HEK293 (cell line): ENCODE measurements at regions not wholly inside any gene's neighbourhood (a gene's known extent, or its start where the extent isn't known, plus 50 kb on each side); places are given as distances from the start of the nearest gene placed in this dataset.

ENCODE experiments used
- CTCF ChIA-PET: fragments of 350-600 bp; formaldehyde crosslinking; extraction: SDS; loops from one replicate; lab custom pipeline; 2021; ENCODE audit warnings: antibody characterized with exemption; lab: Yijun Ruan, JAX
- POLR2A ChIA-PET: fragments of 300-600 bp; formaldehyde crosslinking; extraction: SDS; loops from one replicate; lab custom pipeline; 2020; ENCODE audit warnings: antibody characterized with exemption, inconsistent platforms; lab: Yijun Ruan, JAX
- H3K27ac ChIP-seq: fragments of 200-500 bp; sonication (Bioruptor generic); 2 replicates; pipeline ENCODE4 v1.5.1; 2014; ENCODE audit warnings: low read depth, low read length, control low read depth, inconsistent platforms; ENCODE audit errors: extremely low read depth
- H3K36me3 ChIP-seq, 2 experiments: fragments of 200-500 bp in 1 of 2; sonication (Bioruptor generic) in 1 of 2; 1 replicate in 1 of 2; 2 replicates in 1 of 2; pipeline ENCODE4 v1.5.1; 2014 to 2017; ENCODE audit warnings: inconsistent platforms in 2 of 2, low read length in 2 of 2; ENCODE audit not compliant: control insufficient read depth in 2 of 2, insufficient read depth in 1 of 2
- H3K4me1 ChIP-seq: fragments of 200-500 bp; sonication (Bioruptor generic); 2 replicates; pipeline ENCODE4 v1.5.1; 2014; ENCODE audit warnings: mild to moderate bottlenecking, low read length, inconsistent platforms; ENCODE audit not compliant: control insufficient read depth, insufficient read depth
- H3K4me3 ChIP-seq: 2 replicates; pipeline ENCODE4 v1.5.1; 2011; ENCODE audit warnings: low read depth, mild to moderate bottlenecking, control low read depth, low read length, moderate library complexity
- H3K9me3 ChIP-seq: fragments of 200-500 bp; sonication (Bioruptor generic); 2 replicates; pipeline ENCODE4 v1.5.1; 2014; ENCODE audit warnings: low read depth, low read length, inconsistent platforms; ENCODE audit not compliant: control insufficient read depth, insufficient read depth
- BCL11B ChIP-seq: fragments of 450-650 bp; formaldehyde crosslinking; IDR thresholded peaks from 2 replicates; pipeline ENCODE4 v1.5.1; 2016; ENCODE audit warnings: low read depth, missing biosample characterization, missing genetic modification characterization
- KLF8 ChIP-seq: fragments of 450-650 bp; formaldehyde crosslinking; IDR thresholded peaks from 2 replicates; pipeline ENCODE4 v1.5.1; 2016; ENCODE audit warnings: missing biosample characterization, missing genetic modification characterization
- PATZ1 ChIP-seq: fragments of 450-650 bp; formaldehyde crosslinking; IDR thresholded peaks from 2 replicates; pipeline ENCODE4 v1.5.1; 2016; ENCODE audit warnings: missing biosample characterization, missing genetic modification characterization
- SCRT1 ChIP-seq: fragments of 450-650 bp; formaldehyde crosslinking; IDR thresholded peaks from 2 replicates; pipeline ENCODE4 v1.5.1; 2016; ENCODE audit warnings: missing biosample characterization, missing genetic modification characterization, borderline replicate concordance
- ZBTB17 ChIP-seq: fragments of 450-650 bp; formaldehyde crosslinking; IDR thresholded peaks from 2 replicates; pipeline ENCODE4 v1.5.1; 2016; ENCODE audit warnings: missing biosample characterization, missing genetic modification characterization
- ZNF132 ChIP-seq: fragments of 450-650 bp; formaldehyde crosslinking; IDR thresholded peaks from 2 replicates; pipeline ENCODE4 v1.5.1; 2017; ENCODE audit warnings: missing biosample characterization, missing genetic modification characterization, borderline replicate concordance
- ZNF157 ChIP-seq: fragments of 450-650 bp; formaldehyde crosslinking; IDR thresholded peaks from 2 replicates; pipeline ENCODE4 v1.5.1; 2016; ENCODE audit warnings: missing biosample characterization, missing genetic modification characterization
- ZNF24 ChIP-seq: fragments of 450-650 bp; formaldehyde crosslinking; IDR thresholded peaks from 2 replicates; pipeline ENCODE4 v1.5.1; 2016; ENCODE audit warnings: missing biosample characterization, missing genetic modification characterization
- ZNF248 ChIP-seq: fragments of 450-650 bp; formaldehyde crosslinking; IDR thresholded peaks from 2 replicates; pipeline ENCODE4 v1.5.1; 2017; ENCODE audit warnings: missing biosample characterization, missing genetic modification characterization
- ZNF274 ChIP-seq, 2 experiments: fragments of 200-500 bp in 1 of 2; fragments of 450-650 bp in 1 of 2; sonication (Bioruptor generic) in 1 of 2; formaldehyde crosslinking in 1 of 2; IDR thresholded peaks; 2 replicates each; pipeline versions ENCODE4 v1.5.1 to v1.6.1; 2014 to 2016; ENCODE audit warnings: borderline replicate concordance in 1 of 2, inconsistent platforms in 1 of 2, low read length in 1 of 2, missing biosample characterization in 1 of 2, missing genetic modification characterization in 1 of 2
- ZNF354C ChIP-seq: fragments of 450-650 bp; formaldehyde crosslinking; IDR thresholded peaks from 2 replicates; pipeline ENCODE4 v1.5.1; 2016; ENCODE audit warnings: missing biosample characterization, missing genetic modification characterization, low read depth, borderline replicate concordance
- ZNF416 ChIP-seq: fragments of 450-650 bp; formaldehyde crosslinking; IDR thresholded peaks from 2 replicates; pipeline ENCODE4 v1.5.1; 2016; ENCODE audit warnings: missing biosample characterization, missing genetic modification characterization
- ZNF423 ChIP-seq: fragments of 450-650 bp; formaldehyde crosslinking; IDR thresholded peaks from 2 replicates; pipeline ENCODE4 v1.5.1; 2016; ENCODE audit warnings: missing biosample characterization, missing genetic modification characterization
- ZNF48 ChIP-seq: fragments of 450-650 bp; formaldehyde crosslinking; IDR thresholded peaks from 2 replicates; pipeline ENCODE4 v1.5.1; 2016; ENCODE audit warnings: missing biosample characterization, missing genetic modification characterization
- ZNF624 ChIP-seq: fragments of 450-650 bp; formaldehyde crosslinking; IDR thresholded peaks from 2 replicates; pipeline ENCODE4 v1.5.1; 2017; ENCODE audit warnings: missing biosample characterization, missing genetic modification characterization
- ZNF837 ChIP-seq: fragments of 450-650 bp; formaldehyde crosslinking; IDR thresholded peaks from 2 replicates; pipeline ENCODE4 v1.5.1; 2016; ENCODE audit warnings: missing biosample characterization, missing genetic modification characterization
- ZSCAN5A ChIP-seq: fragments of 450-650 bp; formaldehyde crosslinking; IDR thresholded peaks from 2 replicates; pipeline ENCODE4 v1.5.1; 2016; ENCODE audit warnings: missing biosample characterization, missing genetic modification characterization
- TF ChIP-seq, protein P1 (sequence below): fragments of 450-650 bp; formaldehyde crosslinking; IDR thresholded peaks from 2 replicates; pipeline ENCODE4 v1.5.1; 2016; ENCODE audit warnings: missing biosample characterization, missing genetic modification characterization
- TF ChIP-seq, protein P2 (sequence below): fragments of 450-650 bp; formaldehyde crosslinking; IDR thresholded peaks from 2 replicates; pipeline ENCODE4 v1.5.1; 2016; ENCODE audit warnings: missing biosample characterization, missing genetic modification characterization
- TF ChIP-seq, protein P3 (sequence below): fragments of 450-650 bp; formaldehyde crosslinking; conservative IDR thresholded peaks from 2 replicates; pipeline ENCODE4 v1.5.1; 2016; ENCODE audit warnings: low read depth, missing biosample characterization, missing genetic modification characterization
- TF ChIP-seq, protein P4 (sequence below): fragments of 450-650 bp; formaldehyde crosslinking; IDR thresholded peaks from 2 replicates; pipeline ENCODE4 v1.5.1; 2016; ENCODE audit warnings: missing biosample characterization, missing genetic modification characterization

DNA sequence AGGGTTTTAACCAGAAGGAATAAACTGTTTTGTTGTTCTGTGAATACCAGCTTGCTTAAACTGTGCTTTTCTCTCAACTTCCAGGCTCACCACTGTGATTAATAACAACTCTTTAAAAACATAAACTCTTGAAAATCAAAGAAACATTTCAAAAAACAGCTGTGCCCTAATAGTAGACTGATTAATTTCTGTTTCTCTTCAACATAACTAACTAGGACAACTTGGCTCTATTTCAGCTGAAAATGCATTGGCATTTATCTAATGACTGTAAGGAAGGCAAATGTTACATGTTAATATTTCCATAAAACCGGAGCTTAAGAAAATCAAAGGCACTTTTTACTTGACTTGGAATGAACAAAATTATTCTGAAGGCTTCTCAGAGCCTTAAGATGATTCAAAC is 656.1 kb upstream of the NEGR1 start (continued):
- TF ChIP-seq PATZ1: no peak
- no peak for TF ChIP-seq SCRT1 (tag by site-specific recombination)
- no peak for TF ChIP-seq ZNF132 (tag by site-specific recombination)
- no peak for TF ChIP-seq ZNF416 (tag by site-specific recombination)
- TF ChIP-seq ZNF24 (tag by site-specific recombination): no peak
- TF ChIP-seq, protein P1, sequence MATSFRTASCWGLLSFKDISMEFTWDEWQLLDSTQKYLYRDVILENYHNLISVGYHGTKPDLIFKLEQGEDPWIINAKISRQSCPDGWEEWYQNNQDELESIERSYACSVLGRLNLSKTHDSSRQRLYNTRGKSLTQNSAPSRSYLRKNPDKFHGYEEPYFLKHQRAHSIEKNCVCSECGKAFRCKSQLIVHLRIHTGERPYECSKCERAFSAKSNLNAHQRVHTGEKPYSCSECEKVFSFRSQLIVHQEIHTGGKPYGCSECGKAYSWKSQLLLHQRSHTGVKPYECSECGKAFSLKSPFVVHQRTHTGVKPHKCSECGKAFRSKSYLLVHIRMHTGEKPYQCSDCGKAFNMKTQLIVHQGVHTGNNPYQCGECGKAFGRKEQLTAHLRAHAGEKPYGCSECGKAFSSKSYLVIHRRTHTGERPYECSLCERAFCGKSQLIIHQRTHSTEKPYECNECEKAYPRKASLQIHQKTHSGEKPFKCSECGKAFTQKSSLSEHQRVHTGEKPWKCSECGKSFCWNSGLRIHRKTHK (tag by site-specific recombination): no peak
- no peak for TF ChIP-seq ZSCAN5A
- TF ChIP-seq, protein P2, sequence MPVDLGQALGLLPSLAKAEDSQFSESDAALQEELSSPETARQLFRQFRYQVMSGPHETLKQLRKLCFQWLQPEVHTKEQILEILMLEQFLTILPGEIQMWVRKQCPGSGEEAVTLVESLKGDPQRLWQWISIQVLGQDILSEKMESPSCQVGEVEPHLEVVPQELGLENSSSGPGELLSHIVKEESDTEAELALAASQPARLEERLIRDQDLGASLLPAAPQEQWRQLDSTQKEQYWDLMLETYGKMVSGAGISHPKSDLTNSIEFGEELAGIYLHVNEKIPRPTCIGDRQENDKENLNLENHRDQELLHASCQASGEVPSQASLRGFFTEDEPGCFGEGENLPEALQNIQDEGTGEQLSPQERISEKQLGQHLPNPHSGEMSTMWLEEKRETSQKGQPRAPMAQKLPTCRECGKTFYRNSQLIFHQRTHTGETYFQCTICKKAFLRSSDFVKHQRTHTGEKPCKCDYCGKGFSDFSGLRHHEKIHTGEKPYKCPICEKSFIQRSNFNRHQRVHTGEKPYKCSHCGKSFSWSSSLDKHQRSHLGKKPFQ (tag by site-specific recombination): no peak
- TF ChIP-seq ZNF248 (tag by site-specific recombination): no peak

DNA sequence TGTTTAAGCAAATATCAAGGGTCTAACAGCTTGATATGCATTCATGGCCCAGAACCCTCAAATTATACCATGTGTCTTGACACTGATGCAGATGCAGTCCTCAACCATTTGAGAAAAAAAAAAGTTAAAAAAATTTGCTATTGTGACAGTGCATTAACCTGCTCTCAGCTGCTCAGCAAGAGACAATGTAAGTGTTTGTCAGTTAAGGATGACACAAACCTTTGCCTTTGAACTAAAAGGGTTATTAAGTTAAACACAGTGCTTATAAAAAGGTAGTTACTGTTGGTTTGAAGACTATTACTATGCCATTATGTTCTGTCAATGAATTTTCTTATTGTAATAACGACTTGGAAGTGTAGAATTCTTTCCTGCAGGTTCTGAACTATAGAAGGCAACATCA is 655.6 kb upstream of the NEGR1 start:
- ChIA-PET CTCF (no interaction called here), POLR2A (no interaction called here)
- H3K4me3 ChIP-seq: no peak overlapping the region
- H3K4me1 ChIP-seq: no peaks in the 10 kb centered on the region
- TF ChIP-seq, protein P3, sequence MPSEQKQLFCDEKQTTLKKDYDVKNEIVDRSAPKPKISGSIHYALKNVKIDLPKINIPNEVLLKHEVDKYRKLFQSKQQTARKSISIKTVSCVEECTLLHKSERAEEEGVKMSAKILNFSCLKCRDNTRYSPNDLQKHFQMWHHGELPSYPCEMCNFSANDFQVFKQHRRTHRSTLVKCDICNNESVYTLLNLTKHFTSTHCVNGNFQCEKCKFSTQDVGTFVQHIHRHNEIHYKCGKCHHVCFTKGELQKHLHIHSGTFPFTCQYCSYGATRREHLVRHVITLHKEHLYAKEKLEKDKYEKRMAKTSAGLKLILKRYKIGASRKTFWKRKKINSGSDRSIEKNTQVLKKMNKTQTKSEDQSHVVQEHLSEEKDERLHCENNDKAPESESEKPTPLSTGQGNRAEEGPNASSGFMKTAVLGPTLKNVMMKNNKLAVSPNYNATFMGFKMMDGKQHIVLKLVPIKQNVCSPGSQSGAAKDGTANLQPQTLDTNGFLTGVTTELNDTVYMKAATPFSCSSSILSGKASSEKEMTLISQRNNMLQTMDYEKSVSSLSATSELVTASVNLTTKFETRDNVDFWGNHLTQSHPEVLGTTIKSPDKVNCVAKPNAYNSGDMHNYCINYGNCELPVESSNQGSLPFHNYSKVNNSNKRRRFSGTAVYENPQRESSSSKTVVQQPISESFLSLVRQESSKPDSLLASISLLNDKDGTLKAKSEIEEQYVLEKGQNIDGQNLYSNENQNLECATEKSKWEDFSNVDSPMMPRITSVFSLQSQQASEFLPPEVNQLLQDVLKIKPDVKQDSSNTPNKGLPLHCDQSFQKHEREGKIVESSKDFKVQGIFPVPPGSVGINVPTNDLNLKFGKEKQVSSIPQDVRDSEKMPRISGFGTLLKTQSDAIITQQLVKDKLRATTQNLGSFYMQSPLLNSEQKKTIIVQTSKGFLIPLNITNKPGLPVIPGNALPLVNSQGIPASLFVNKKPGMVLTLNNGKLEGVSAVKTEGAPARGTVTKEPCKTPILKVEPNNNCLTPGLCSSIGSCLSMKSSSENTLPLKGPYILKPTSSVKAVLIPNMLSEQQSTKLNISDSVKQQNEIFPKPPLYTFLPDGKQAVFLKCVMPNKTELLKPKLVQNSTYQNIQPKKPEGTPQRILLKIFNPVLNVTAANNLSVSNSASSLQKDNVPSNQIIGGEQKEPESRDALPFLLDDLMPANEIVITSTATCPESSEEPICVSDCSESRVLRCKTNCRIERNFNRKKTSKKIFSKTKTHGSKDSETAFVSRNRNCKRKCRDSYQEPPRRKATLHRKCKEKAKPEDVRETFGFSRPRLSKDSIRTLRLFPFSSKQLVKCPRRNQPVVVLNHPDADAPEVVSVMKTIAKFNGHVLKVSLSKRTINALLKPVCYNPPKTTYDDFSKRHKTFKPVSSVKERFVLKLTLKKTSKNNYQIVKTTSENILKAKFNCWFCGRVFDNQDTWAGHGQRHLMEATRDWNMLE (tag by site-specific recombination): no peak
- TF ChIP-seq ZNF837 (tag by site-specific recombination) (no peak), BCL11B (no peak), ZNF132 (tag by site-specific recombination) (no peak), ZNF423 (tag by site-specific recombination) (no peak), KLF8 (tag by site-specific recombination) (no peak), ZNF354C (no peak), ZBTB17 (no peak), ZNF157 (tag by site-specific recombination) (no peak), ZNF48 (tag by site-specific recombination) (no peak), ZNF274 (IDR thresholded peaks at IDR 0.05; ENCODE audit: low read length) (no peak), ZNF274 (tag by site-specific recombination; IDR thresholded peaks at IDR 0.05; ENCODE audit: borderline replicate concordance) (no peak), ZNF624 (tag by site-specific recombination) (no peak)
- TF ChIP-seq, protein P4, sequence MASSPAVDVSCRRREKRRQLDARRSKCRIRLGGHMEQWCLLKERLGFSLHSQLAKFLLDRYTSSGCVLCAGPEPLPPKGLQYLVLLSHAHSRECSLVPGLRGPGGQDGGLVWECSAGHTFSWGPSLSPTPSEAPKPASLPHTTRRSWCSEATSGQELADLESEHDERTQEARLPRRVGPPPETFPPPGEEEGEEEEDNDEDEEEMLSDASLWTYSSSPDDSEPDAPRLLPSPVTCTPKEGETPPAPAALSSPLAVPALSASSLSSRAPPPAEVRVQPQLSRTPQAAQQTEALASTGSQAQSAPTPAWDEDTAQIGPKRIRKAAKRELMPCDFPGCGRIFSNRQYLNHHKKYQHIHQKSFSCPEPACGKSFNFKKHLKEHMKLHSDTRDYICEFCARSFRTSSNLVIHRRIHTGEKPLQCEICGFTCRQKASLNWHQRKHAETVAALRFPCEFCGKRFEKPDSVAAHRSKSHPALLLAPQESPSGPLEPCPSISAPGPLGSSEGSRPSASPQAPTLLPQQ (tag by site-specific recombination): no peak
- no peak overlapping the region for H3K27ac ChIP-seq
- no peaks in the 10 kb centered on the region for H3K9me3 ChIP-seq
- H3K36me3 ChIP-seq: no peaks in the 10 kb centered on the region
